A549 (cell line): ENCODE measurements at regions not wholly inside any gene's neighbourhood (a gene's known extent, or its start where the extent isn't known, plus 50 kb on each side); places are given as distances from the start of the nearest gene placed in this dataset.

Experiments used
- ATAC-seq, 2 experiments: fragments of 200-7000 bp in 1 of 2; fragments of >200 bp in 1 of 2; cut with Nextera tagmentation in 1 of 2; cut with Tn5 transposase in 1 of 2; 3 replicates each; pipeline versions ENCODE4 v1.8.0 to v1.9.1; 2018 to 2020; ENCODE audit warnings: mild to moderate bottlenecking in 1 of 2, moderate library complexity in 1 of 2
- CTCF ChIA-PET: fragments of 300-600 bp; sonication (Branson Sonifier 250); formaldehyde crosslinking; extraction: SDS; loops from one replicate; lab custom pipeline; 2021; ENCODE audit warnings: antibody characterized with exemption, inconsistent platforms; lab: Yijun Ruan, JAX
- POLR2A ChIA-PET: fragments of 350-600 bp; formaldehyde crosslinking; extraction: SDS; loops from one replicate; lab custom pipeline; 2021; ENCODE audit warnings: antibody characterized with exemption, inconsistent platforms; lab: Yijun Ruan, JAX
- DNase-seq, 2 experiments: peaks; one replicate each; pipeline versions ENCODE4 v3.0.0 to v3.0.0-alpha.2; 2011 to 2016; ENCODE audit warnings: low read depth in 1 of 2, low spot score in 1 of 2
- FAIRE-seq: peaks from 2 replicates; lab custom pipeline; 2011; peaks lifted over from hg19 to GRCh38; lab: Jason Lieb, UNC
- H3K27ac ChIP-seq, 2 experiments: fragments of >200 bp; sonication (Bioruptor Twin); formaldehyde crosslinking; 3 replicates each; pipeline ENCODE4 v1.5.1; 2016 to 2017
- H3K4me1 ChIP-seq: fragments of >200 bp; sonication (Bioruptor Twin); formaldehyde crosslinking; 3 replicates; pipeline ENCODE4 v1.6.1; 2016
- H3K4me2 ChIP-seq: fragments of >200 bp; sonication (Bioruptor Twin); formaldehyde crosslinking; 3 replicates; pipeline ENCODE4 v1.6.1; 2016
- H3K4me3 ChIP-seq: fragments of >200 bp; sonication (Bioruptor Twin); formaldehyde crosslinking; 3 replicates; pipeline ENCODE4 v1.5.1; 2016
- H3K9me3 ChIP-seq: fragments of >200 bp; sonication (Bioruptor Twin); formaldehyde crosslinking; 3 replicates; pipeline ENCODE4 v1.6.1; 2016
- EHMT2 ChIP-seq: fragments of 200-600 bp; sonication (generic); IDR thresholded peaks from 2 replicates; pipeline ENCODE4 v1.6.1; 2016; ENCODE audit warnings: antibody characterized with exemption, low read depth, mild to moderate bottlenecking, moderate library complexity
- EP300 ChIP-seq, 2 experiments: fragments of >200 bp; sonication (Bioruptor Twin); formaldehyde crosslinking; IDR thresholded peaks; 2 replicates in 1 of 2; 3 replicates in 1 of 2; pipeline ENCODE4 v1.6.1; 2016 to 2017
- FOSB ChIP-seq: fragments of 250-450 bp; sonication (Bioruptor Pico); IDR thresholded peaks from 2 replicates; pipeline ENCODE4 v1.5.0; 2020; ENCODE audit warnings: mild to moderate bottlenecking, moderate library complexity
- HOXA7 ChIP-seq: fragments of 250-450 bp; sonication (Bioruptor Pico); IDR thresholded peaks from 2 replicates; pipeline ENCODE4 v1.5.0; 2020; ENCODE audit warnings: mild to moderate bottlenecking, moderate library complexity
- HOXB5 ChIP-seq: fragments of 250-450 bp; sonication (Bioruptor Pico); IDR thresholded peaks from 2 replicates; pipeline ENCODE4 v1.5.0; 2020; ENCODE audit warnings: mild to moderate bottlenecking, moderate library complexity
- JUN ChIP-seq, 2 experiments: fragments of >200 bp; sonication (Bioruptor Twin); formaldehyde crosslinking; IDR thresholded peaks; 2 replicates in 1 of 2; 3 replicates in 1 of 2; pipeline ENCODE4 v1.6.1; 2016 to 2017
- JUNB ChIP-seq: fragments of >200 bp; sonication (Bioruptor Twin); formaldehyde crosslinking; IDR thresholded peaks from 2 replicates; pipeline ENCODE4 v1.6.1; 2016
- KDM5A ChIP-seq: fragments of 200-600 bp; sonication (generic); IDR thresholded peaks from 2 replicates; pipeline ENCODE4 v1.6.1; 2016; ENCODE audit warnings: antibody characterized with exemption, mild to moderate bottlenecking
- MYC ChIP-seq: IDR thresholded peaks from 2 replicates; pipeline ENCODE4 v1.6.1; 2012; ENCODE audit warnings: mild to moderate bottlenecking, inconsistent platforms, low read length, improper control_type of control experiment, borderline replicate concordance
- NFE2L2 ChIP-seq: fragments of 150-350 bp; conservative IDR thresholded peaks from 2 replicates; pipeline ENCODE4 v1.6.1; 2014; ENCODE audit warnings: low read length
- PHF8 ChIP-seq: fragments of 200-600 bp; sonication (generic); IDR thresholded peaks from 2 replicates; pipeline ENCODE4 v1.6.1; 2016; ENCODE audit warnings: low read depth, mild to moderate bottlenecking, antibody characterized with exemption, moderate library complexity, borderline replicate concordance
- SMC3 ChIP-seq: fragments of >200 bp; sonication (Bioruptor Twin); formaldehyde crosslinking; IDR thresholded peaks from 3 replicates; pipeline ENCODE4 v1.6.1; 2018; ENCODE audit warnings: inconsistent platforms
- ZC3H11A ChIP-seq: fragments of 450-650 bp; IDR thresholded peaks from 2 replicates; pipeline ENCODE4 v1.6.1; 2014; ENCODE audit warnings: antibody characterized with exemption, mild to moderate bottlenecking
- ZNF302 ChIP-seq: fragments of 250-450 bp; sonication (Bioruptor Pico); IDR thresholded peaks from 2 replicates; pipeline ENCODE4 v1.9.0; 2021; ENCODE audit warnings: inconsistent platforms, mild to moderate bottlenecking, moderate library complexity
- WGBS: methylation state at CpG from one replicate; pipeline ENCODE4 v1.1.6; 2017; ENCODE audit errors: missing lambda C conversion rate; 5-methylcytosine and 5-hydroxymethylcytosine counted together
- TF ChIP-seq, protein P1 (sequence below): fragments of 200-600 bp; sonication (generic); IDR thresholded peaks from 2 replicates; pipeline ENCODE4 v1.6.1; 2016; ENCODE audit warnings: antibody characterized with exemption, mild to moderate bottlenecking, moderate library complexity
- TF ChIP-seq, protein P2 (sequence below): fragments of 450-650 bp; IDR thresholded peaks from 2 replicates; pipeline ENCODE4 v1.6.1; 2014; ENCODE audit warnings: antibody characterized with exemption
- TF ChIP-seq, protein P3 (sequence below): IDR thresholded peaks from 2 replicates; pipeline ENCODE4 v1.6.1; 2012

DNA sequence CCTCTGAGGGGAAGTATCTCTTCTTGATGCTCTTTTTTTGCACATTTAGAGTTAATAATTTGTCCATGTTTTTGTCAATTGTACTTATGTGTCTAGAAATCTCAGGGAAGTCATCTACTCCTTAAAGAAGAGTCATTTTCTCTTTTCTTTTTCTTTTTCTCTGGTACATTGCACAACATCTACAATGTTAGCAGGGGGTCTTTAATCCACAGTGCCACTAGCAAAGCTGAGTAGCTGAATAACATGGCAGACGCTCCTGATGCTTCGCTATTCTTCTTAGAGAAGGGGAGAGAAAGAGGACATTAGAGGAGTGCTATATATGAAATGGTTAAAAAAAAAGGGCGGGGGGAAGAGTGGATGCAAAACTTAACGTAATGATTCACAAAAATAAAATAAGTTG is 399.6 kb upstream of the CWC22 start:
- CTCF ChIA-PET = no interaction called here
- FAIRE-seq = no peak
- TF ChIP-seq NFE2L2 = no peak
- TF ChIP-seq, all 56 proteins: peak for 0
- no peak overlapping the region for H3K4me2 ChIP-seq
- DNase-seq = no peak
- no peaks in the 10 kb centered on the region for H3K9me3 ChIP-seq
- POLR2A ChIA-PET = no interaction called here
- H3K4me3 ChIP-seq = no peak overlapping the region
- ATAC-seq = no peak
- no peak overlapping the region for H3K27ac ChIP-seq
- 56% methylated on average over 4 of the region's 4 CpGs for WGBS
- H3K4me1 ChIP-seq = peaks cover 7% of the 10 kb centered on the region; the same call in 1 of the 3 replicates

DNA sequence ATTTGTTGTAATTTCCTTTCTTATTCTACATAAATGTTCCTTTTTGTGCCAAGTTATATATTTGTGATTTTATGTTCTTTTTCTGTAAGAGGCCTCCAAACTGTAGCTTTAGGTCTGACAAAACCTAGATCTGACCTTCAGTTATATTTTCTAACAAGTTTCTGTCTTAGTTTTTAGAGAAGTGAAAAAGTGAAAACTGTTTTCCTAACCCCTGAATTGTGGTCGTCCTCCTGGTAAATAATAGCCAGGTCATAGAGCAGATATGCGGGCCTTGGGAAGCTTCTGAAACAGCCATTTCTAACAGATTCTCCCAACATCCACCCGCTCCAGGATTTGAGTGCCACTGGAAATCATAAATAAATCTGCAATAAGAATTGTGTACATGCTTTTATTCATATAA is 398.4 kb upstream of the CWC22 start:
- ATAC-seq (no peak), FAIRE-seq (no peak), DNase-seq (no peak)
- Histone ChIP-seq H3K4me1 (no peaks in the 10 kb centered on the region), H3K27ac (no peak overlapping the region), H3K9me3 (no peaks in the 10 kb centered on the region), H3K4me3 (no peak overlapping the region), H3K4me2 (no peak overlapping the region)
- ChIA-PET CTCF (interaction anchor here (0.7 kb wide), 1 partner anchor 707 kb away, joined by 3 read pairs; no protein-coding TSS in a partner anchor), POLR2A (no interaction called here)
- 68% methylated on average over 3 of the region's 3 CpGs for WGBS
- no peak for TF ChIP-seq EHMT2
- TF ChIP-seq ZC3H11A = no peak

DNA sequence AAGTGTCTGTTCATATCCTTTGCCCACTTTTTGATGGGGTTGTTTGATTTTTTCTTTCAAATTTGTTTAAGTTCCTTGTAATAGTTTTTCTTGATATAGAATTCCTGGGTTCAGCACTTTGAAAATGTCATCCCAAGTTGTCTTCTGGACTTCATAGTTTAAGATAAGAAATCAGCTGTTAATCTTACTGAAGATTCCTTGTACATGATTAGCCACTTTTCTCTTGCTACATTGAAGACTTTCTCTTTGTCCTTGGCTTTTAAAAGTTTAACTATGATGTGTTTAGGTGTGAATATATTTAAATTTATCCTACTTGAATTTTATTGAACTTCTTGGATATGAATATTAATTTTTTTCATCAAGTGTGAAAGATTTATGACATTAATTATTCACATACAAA is 387.2 kb upstream of the CWC22 start:
- no peak for ATAC-seq
- no peak overlapping the region for H3K4me3 ChIP-seq
- H3K4me2 ChIP-seq = no peak overlapping the region
- ChIA-PET CTCF (no interaction called here), POLR2A (no interaction called here)
- FAIRE-seq = no peak
- DNase-seq = no peak
- no peaks in the 10 kb centered on the region for H3K4me1 ChIP-seq
- TF ChIP-seq, protein P1, sequence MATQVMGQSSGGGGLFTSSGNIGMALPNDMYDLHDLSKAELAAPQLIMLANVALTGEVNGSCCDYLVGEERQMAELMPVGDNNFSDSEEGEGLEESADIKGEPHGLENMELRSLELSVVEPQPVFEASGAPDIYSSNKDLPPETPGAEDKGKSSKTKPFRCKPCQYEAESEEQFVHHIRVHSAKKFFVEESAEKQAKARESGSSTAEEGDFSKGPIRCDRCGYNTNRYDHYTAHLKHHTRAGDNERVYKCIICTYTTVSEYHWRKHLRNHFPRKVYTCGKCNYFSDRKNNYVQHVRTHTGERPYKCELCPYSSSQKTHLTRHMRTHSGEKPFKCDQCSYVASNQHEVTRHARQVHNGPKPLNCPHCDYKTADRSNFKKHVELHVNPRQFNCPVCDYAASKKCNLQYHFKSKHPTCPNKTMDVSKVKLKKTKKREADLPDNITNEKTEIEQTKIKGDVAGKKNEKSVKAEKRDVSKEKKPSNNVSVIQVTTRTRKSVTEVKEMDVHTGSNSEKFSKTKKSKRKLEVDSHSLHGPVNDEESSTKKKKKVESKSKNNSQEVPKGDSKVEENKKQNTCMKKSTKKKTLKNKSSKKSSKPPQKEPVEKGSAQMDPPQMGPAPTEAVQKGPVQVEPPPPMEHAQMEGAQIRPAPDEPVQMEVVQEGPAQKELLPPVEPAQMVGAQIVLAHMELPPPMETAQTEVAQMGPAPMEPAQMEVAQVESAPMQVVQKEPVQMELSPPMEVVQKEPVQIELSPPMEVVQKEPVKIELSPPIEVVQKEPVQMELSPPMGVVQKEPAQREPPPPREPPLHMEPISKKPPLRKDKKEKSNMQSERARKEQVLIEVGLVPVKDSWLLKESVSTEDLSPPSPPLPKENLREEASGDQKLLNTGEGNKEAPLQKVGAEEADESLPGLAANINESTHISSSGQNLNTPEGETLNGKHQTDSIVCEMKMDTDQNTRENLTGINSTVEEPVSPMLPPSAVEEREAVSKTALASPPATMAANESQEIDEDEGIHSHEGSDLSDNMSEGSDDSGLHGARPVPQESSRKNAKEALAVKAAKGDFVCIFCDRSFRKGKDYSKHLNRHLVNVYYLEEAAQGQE = no peak
- TF ChIP-seq HOXB5 (CRISPR knock-in tag) (no peak), JUNB (no peak), FOSB (no peak), MYC (no peak), ZNF302 (CRISPR knock-in tag) (no peak), JUN (IDR thresholded peaks at IDR 0.05) (no peak), EP300 (IDR thresholded peaks at IDR 0.05) (no peak), HOXA7 (CRISPR knock-in tag) (no peak), PHF8 (no peak), SMC3 (no peak), KDM5A (no peak)
- TF ChIP-seq, protein P2, sequence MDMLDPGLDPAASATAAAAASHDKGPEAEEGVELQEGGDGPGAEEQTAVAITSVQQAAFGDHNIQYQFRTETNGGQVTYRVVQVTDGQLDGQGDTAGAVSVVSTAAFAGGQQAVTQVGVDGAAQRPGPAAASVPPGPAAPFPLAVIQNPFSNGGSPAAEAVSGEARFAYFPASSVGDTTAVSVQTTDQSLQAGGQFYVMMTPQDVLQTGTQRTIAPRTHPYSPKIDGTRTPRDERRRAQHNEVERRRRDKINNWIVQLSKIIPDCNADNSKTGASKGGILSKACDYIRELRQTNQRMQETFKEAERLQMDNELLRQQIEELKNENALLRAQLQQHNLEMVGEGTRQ = no peak
- TF ChIP-seq, protein P3, sequence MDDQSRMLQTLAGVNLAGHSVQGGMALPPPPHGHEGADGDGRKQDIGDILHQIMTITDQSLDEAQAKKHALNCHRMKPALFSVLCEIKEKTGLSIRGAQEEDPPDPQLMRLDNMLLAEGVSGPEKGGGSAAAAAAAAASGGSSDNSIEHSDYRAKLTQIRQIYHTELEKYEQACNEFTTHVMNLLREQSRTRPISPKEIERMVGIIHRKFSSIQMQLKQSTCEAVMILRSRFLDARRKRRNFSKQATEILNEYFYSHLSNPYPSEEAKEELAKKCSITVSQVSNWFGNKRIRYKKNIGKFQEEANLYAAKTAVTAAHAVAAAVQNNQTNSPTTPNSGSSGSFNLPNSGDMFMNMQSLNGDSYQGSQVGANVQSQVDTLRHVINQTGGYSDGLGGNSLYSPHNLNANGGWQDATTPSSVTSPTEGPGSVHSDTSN = no peak
- TF ChIP-seq, all 56 proteins: peak for 0
- Histone ChIP-seq H3K27ac (no peak overlapping the region), H3K9me3 (peaks cover 19% of the 10 kb centered on the region; the same call in 2 of the 3 replicates)
